ENCODE measurements at regions not wholly inside any gene's neighbourhood (a gene's known extent, or its start where the extent isn't known, plus 50 kb on each side); places are given as distances from the start of the nearest gene placed in this dataset.
"Not testable (repeated sequence)": the region's sequence is repeated elsewhere in the genome, so short reads cannot be mapped to it uniquely, and the experiment has no call there.

- DNase-seq (ENCODE audit: low read depth): no peak
These were observed 668.7 kb upstream of the SLC35B3 start for GRCh38 chr6:9103876-9104521.

- DNase-seq (ENCODE audit: low read depth): no peak
These were observed 666.6 kb upstream of the SLC35B3 start for GRCh38 chr6:9101920-9102319.

GRCh38 chr6:9100869-9101580 is 665.7 kb upstream of the SLC35B3 start:
- DNase-seq (ENCODE audit: low read depth): no peak

GRCh38 chr6:9095729-9096128 is 660.4 kb upstream of the SLC35B3 start:
- no peak for DNase-seq (ENCODE audit: low read depth)

- DNase-seq (ENCODE audit: low read depth): no peak
These were observed 659.8 kb upstream of the SLC35B3 start for GRCh38 chr6:9095137-9095536.

GRCh38 chr6:9089724-9090123 is 654.4 kb upstream of the SLC35B3 start:
- no peak for DNase-seq (ENCODE audit: low read depth)

GRCh38 chr6:9087470-9087869 is 652.1 kb upstream of the SLC35B3 start:
- no peak for DNase-seq (ENCODE audit: low read depth)

- DNase-seq (ENCODE audit: low read depth): no peak
These were observed 651.0 kb upstream of the SLC35B3 start for GRCh38 chr6:9086331-9086730.

- no peak for DNase-seq (ENCODE audit: low read depth)
These were observed 650.3 kb upstream of the SLC35B3 start for GRCh38 chr6:9085709-9086070.

GRCh38 chr6:9085054-9085708 is 649.8 kb upstream of the SLC35B3 start:
- no peak for DNase-seq (ENCODE audit: low read depth)

- no peak for DNase-seq (ENCODE audit: low read depth)
These were observed 647.8 kb upstream of the SLC35B3 start for GRCh38 chr6:9083108-9083507.

GRCh38 chr6:9066726-9067125 is 631.4 kb upstream of the SLC35B3 start:
- no peak for DNase-seq (ENCODE audit: low read depth)

GRCh38 chr6:9064156-9064555 is 628.8 kb upstream of the SLC35B3 start:
- no peak for DNase-seq (ENCODE audit: low read depth)

GRCh38 chr6:9062596-9062995 is 627.3 kb upstream of the SLC35B3 start:
- DNase-seq (ENCODE audit: low read depth): no peak

GRCh38 chr6:9057937-9058336 is 622.6 kb upstream of the SLC35B3 start:
- no peak for DNase-seq (ENCODE audit: low read depth)

GRCh38 chr6:9056556-9056955 is 621.2 kb upstream of the SLC35B3 start:
- no peak for DNase-seq (ENCODE audit: low read depth)

- DNase-seq (ENCODE audit: low read depth): no peak
These were observed 609.1 kb upstream of the SLC35B3 start for GRCh38 chr6:9044426-9044825.

- DNase-seq (ENCODE audit: low read depth): no peak
These were observed 605.4 kb upstream of the SLC35B3 start for GRCh38 chr6:9040718-9041117.

- no peak for DNase-seq (ENCODE audit: low read depth)
These were observed 603.9 kb upstream of the SLC35B3 start for GRCh38 chr6:9039258-9039657.

- DNase-seq (ENCODE audit: low read depth): no peak
These were observed 592.7 kb upstream of the SLC35B3 start for GRCh38 chr6:9028086-9028485.

- no peak for DNase-seq (ENCODE audit: low read depth)
These were observed 590.5 kb upstream of the SLC35B3 start for GRCh38 chr6:9025796-9026394.

GRCh38 chr6:9025228-9025627 is 589.9 kb upstream of the SLC35B3 start:
- DNase-seq (ENCODE audit: low read depth): no peak

- DNase-seq (ENCODE audit: low read depth): not testable (repeated sequence)
These were observed 588.9 kb upstream of the SLC35B3 start for GRCh38 chr6:9024246-9024645.

Measured in stimulated activated CD8-positive, alpha-beta memory T cell treated with anti-CD3 and anti-CD28 coated beads, Interleukin-4, amount 100 ng/mL, for 24 hours (primary cell).